ENCODE measurements at regions not wholly inside any gene's neighbourhood (a gene's known extent, or its start where the extent isn't known, plus 50 kb on each side); places are given as distances from the start of the nearest gene placed in this dataset.
"Not testable (repeated sequence)": the region's sequence is repeated elsewhere in the genome, so short reads cannot be mapped to it uniquely, and the experiment has no call there.

- ATAC-seq (no peak), DNase-seq (ENCODE audit: low spot score) (no peak)
- intact Hi-C loops (cut with DNase I) = no loop called here
Measured at GRCh38 chrX:109920868-109921267, 82.0 kb upstream of the TMEM164 start.

- ATAC-seq = no peak
- intact Hi-C loops (cut with DNase I) = no loop called here
Measured at GRCh38 chrX:109922190-109922589, 80.7 kb upstream of the TMEM164 start.

DNA sequence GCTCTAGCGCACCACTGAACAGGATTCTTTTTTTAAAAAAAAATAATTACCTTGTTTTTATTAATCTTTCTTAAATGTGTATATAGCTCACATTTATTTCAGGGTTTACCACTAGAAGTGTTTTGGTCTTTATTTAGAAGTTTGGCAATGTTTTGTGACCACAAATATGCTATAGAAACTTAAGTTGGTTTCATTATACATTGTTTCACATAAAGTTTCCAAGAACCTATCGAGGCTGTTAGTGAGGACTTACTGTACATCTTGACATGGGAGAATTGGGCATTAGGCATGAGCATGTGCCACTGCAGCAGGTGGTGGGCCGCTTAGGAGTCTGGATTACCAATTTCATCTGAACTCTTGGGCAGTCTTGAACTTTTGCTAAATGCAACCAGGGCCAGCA, 77.9 kb upstream of the TMEM164 start:
- DNase-seq (ENCODE audit: low spot score); intact Hi-C loops (cut with DNase I); ATAC-seq: not testable (repeated sequence)

More at GRCh38 chrX:109922190-109922589, 80.7 kb upstream of the TMEM164 start:
- no peak for DNase-seq (ENCODE audit: low spot score)

- ATAC-seq (no peak), DNase-seq (ENCODE audit: low spot score) (no peak)
- intact Hi-C loops (cut with DNase I) = no loop called here
Measured at GRCh38 chrX:109925656-109926055, 77.3 kb upstream of the TMEM164 start.

DNA sequence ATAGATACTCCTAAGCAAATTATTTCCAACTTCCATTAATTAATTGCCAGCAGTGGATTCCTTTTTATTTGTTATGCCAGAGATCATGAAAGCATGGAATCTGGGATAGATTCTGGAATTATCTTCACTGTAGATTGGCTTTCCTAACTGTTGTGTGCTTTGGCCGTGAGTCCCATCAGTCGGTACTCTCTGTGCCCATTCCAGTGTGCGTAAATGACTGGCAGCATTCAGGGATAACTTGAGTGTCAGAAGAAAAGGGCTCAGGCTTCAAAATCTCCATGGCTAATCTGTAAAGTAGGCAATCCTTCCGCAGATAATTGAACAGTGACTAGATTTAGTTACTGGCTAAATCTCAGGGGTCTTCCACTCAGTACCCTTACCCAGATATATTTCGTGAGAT, 76.8 kb upstream of the TMEM164 start:
- intact Hi-C loops (cut with DNase I) = no loop called here
- no peak for ATAC-seq
- no peak for DNase-seq (ENCODE audit: low spot score)

DNA sequence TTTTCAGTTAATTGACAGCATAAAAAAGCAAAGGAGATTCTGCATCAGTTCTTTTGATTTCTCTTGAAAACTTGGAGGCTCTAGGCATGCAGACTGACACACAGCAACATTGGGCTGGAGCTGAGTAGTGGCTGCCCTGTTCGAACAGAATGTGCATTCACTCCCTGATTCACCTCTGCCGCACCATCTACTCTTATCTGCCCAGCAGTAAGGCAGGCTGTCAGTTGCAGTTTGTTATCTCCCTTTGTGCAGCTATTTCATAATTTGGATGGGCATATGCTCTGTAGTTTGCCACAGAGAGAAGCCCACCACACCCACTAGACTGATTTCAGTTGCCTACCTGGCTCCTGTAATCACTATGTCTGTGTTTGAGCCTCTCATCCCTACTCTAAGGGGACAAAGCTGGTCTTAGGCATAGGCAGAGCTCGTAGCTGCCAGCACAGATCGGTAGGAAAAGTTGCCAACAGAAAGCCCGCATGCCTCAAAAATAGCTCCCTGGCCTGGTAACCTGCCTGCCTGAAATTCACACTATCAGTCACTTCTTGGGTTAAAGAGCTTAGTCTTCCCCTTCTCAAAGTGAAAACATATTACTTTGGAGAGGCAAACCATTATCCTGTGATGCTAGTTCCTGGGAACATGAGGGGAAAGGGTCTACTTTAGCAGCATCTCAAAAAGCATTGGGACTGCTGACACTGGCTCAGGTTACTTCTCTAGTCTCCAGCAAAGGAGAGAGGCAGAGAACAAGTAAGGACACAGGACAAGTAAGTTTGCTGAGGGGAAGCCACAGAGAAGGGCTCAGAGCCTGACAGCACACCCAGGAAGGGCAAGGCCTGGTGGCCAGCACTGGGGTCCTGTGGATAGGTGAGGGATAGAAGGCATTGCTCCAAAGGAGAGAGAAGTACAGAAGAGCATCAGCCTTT, 75.9 kb upstream of the TMEM164 start:
- no peak for ATAC-seq
- intact Hi-C loops (cut with DNase I) = no loop called here
- DNase-seq (ENCODE audit: low spot score) = no peak

- no peak for DNase-seq (ENCODE audit: low spot score)
- intact Hi-C loops (cut with DNase I) = no loop called here
- ATAC-seq = no peak
Measured at GRCh38 chrX:109927663-109928273, 75.1 kb upstream of the TMEM164 start.

DNA sequence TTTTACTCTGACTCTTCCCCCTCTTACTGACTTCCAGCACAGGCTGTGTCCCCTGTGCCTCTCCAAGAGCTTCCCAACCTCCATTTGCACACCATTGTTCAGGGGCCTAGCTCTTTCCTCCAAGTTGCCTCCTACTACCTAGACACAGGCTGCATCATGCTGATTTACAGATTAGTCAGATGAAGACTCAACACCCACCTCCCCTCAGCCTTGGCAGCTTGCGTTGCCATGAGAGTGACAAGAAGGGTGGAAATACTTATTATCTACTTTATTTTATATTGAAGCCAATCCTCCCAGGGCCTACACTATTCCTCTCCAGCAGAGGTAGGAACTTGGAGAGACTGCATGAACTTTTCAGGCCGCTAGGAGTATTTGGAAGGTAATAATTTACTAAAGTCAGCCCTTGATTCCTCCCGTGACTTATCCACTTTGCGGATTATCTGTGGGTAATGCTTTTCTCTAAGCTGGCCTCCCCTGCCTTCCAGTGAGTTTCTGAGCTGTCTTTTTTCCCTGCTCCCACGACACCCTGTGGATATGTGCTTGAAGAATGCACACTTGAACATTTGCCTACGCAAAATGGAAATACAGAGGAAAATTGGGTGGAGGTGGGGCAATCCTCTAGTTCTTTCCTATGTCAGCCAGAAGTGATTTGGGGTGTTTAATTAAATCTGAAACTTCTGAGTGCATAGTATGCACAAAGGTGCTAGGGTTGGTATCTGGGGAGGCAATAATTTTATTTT, 74.1 kb upstream of the TMEM164 start:
- no peak for DNase-seq (ENCODE audit: low spot score)
- intact Hi-C loops (cut with DNase I) = no loop called here
- ATAC-seq = no peak

DNA sequence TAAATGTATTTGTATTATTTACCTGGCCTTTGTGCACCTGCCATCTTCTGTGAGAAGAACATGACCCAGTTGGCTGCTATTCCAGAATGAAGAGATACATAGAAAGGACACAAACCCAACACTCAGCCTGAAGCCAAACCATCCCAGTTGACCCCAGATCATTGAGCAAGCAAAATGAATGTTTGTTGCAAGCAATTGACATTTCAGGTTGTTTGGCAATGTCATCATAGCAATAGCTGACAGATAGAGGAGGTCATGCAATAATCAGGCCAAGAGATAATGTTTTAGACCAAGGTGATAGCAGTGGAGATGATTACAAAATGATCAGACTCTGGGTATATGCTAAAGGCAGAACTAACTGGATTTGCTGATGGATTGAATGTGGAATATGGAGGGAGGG, 71.2 kb upstream of the TMEM164 start:
- DNase-seq (ENCODE audit: low spot score) = no peak
- ATAC-seq = no peak
- intact Hi-C loops (cut with DNase I) = no loop called here

DNA sequence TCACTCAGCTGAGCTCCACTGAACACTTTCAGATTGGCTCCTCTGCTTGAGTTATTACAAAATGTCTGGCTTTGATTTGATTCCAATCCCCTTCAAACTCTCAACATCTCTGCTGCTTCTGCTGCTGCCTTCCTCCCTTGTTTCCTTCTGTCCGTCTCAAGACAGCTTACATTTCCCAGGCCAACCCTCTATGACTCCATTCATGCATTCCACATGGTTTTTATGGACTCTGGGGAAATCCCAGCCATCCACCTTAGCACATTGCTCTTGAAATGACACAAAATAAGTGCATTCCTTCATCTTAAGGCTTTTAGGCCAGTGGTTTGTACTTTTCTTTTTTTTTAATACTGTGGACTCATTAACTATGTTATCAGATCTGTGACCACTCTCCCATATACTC, 68.5 kb upstream of the TMEM164 start:
- ATAC-seq = no peak
- intact Hi-C loops (cut with DNase I) = no loop called here
- no peak for DNase-seq (ENCODE audit: low spot score)

DNA sequence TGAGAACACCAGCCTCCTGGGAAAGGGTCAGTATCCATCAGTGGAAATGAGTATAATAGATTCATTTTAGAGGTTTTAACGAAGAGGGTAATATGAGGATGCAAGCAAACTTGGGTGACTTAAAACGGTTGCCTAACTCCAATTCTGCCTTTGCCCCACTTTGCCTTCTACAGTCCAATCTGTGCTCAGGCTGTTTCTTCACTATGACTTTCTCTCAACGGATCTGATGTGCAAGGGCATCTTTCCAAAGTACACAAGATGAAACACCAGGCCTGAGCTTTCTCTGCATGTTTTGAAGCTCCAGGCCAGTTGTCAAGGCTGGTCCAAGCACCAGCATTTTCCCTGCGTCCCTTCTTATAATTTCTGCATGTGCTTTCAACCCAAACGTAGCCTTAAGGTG, 68.0 kb upstream of the TMEM164 start:
- DNase-seq (ENCODE audit: low spot score) (no peak), ATAC-seq (peak; percentile 79)
- intact Hi-C loops (cut with DNase I) = no loop called here

GRCh38 chrX:109936114-109936513, 66.8 kb upstream of the TMEM164 start:
- DNase-seq (ENCODE audit: low spot score) = no peak
- intact Hi-C loops (cut with DNase I) = no loop called here
- peak; percentile 28 for ATAC-seq

DNA sequence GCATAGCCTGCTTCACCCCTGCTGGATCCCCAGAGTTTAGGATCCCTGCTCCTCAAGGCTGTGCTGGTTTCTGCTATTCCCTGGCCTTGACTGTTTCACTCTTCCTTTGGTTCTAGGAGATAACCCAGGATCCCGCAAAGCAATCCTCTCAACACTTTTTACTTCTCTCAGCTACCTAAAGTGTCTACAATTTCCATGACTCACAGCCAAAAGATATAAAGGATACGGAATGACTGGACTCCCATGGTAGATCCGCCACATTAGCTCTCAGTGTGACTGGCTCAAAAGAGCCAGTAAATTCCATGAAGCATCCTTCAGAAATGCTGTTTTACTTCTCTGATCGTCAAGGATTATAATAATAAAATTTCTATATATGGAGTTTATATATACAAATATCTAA, 66.3 kb upstream of the TMEM164 start:
- intact Hi-C loops (cut with DNase I) = no loop called here

DNA sequence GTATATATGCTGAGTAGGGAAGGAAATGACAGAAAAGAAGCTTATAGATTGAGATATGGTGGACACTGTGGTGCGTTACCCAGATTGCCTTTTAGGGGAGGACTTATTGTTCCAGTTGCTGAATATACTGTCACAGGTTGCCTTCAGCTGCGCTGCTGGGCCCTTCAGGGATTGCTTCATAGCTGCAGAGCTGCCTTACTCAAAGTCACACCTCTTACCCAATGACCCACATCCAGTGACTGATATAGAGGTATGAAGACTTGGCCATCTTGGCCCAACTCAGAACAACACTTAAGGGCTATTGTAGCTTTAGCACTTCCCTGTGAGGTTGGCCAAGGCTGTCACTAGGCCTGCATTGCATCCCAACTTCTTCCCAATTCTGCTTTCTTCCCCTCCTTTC, 63.4 kb upstream of the TMEM164 start:
- no peak for DNase-seq (ENCODE audit: low spot score)
- no peak for ATAC-seq
- intact Hi-C loops (cut with DNase I) = no loop called here

More for the DNA sequence above, 66.3 kb upstream of the TMEM164 start:
- ATAC-seq (no peak), DNase-seq (ENCODE audit: low spot score) (no peak)

DNA sequence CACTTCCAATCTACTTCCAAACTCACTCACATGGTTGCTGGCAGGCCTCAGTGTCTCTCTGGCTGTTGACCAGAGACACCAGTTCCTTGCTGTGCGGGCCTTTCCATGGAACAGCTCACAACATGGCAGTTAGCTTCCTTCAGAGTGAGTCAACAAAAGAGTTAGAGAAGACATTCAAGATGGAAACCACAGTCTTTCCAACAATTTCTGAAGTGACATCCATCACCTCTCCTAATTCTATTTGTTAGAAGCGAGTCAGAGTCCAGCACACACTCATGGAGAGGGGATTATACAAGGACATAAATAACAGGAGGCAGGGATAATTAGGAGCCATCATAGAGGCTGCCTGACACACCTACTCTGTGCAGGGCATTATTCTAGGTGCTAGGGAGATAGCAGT, 62.5 kb upstream of the TMEM164 start:
- intact Hi-C loops (cut with DNase I) = no loop called here
- ATAC-seq = no peak

GRCh38 chrX:109943092-109943739, 59.7 kb upstream of the TMEM164 start:
- intact Hi-C loops (cut with DNase I) = no loop called here
- ATAC-seq (no peak), DNase-seq (ENCODE audit: low spot score) (no peak)

More for the DNA sequence above, 62.5 kb upstream of the TMEM164 start:
- DNase-seq (ENCODE audit: low spot score) = no peak

GRCh38 chrX:109943740-109944092, 59.2 kb upstream of the TMEM164 start:
- intact Hi-C loops (cut with DNase I) = no loop called here
- no peak for DNase-seq (ENCODE audit: low spot score)
- ATAC-seq = no peak

- DNase-seq (ENCODE audit: low spot score) (no peak), ATAC-seq (no peak)
- intact Hi-C loops (cut with DNase I) = no loop called here
Measured at GRCh38 chrX:109952050-109952449, 50.9 kb upstream of the TMEM164 start.

All from sciatic nerve (tissue), 2 donors.